T-helper 1 cell (primary cell): ENCODE measurements at regions not wholly inside any gene's neighbourhood (a gene's known extent, or its start where the extent isn't known, plus 50 kb on each side); places are given as distances from the start of the nearest gene placed in this dataset.

Experiments used
- DNase-seq, 5 donors: peaks; one replicate each; pipeline ENCODE4 v3.0.0-alpha.2; 2012 to 2020

DNA sequence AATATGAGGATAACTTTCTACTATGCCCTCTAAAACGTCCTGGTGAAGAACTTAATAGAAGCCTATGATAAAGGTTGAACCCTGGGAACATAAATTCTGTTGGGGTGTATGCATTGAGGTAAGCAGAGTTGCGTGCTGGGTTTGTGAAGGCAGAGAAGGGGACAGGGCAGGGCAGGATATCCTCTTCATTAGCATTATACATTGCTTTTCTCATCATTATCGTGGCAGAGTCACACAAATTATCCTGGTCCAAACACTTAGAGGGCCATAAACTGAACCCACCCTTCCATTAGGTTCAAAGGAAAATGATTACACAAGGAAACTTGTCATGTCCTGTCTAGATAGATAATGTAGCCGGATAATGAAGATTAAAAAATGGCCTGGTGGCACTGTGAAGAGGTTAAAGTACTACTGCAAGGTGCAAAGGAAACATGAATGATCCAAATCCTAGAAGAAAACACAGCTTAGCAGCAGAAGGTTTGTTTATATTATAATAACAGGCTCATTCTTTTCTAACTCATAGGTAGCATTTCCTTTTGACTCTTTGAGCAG lies 189.1 kb downstream of the SPCS3 start:
- DNase-seq = no peak

DNA sequence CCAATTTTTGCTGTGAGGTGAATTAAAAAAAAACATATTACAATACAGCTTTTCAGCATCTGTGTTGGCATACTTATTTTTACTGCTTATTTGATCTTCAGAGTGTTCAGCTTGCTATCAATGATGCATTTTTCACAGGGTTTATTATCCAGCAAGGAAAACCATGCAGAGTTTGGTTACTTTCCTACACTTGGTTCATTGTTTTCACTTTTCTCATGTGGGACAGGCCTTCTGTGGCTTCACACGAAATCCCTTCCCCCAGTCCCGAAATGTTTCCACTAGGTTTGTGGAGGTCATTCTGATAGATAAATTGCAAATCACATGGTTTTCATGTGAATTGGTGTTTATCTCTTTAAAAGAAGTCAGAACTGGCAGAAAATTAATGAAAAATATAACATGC lies 205.8 kb downstream of the SPCS3 start:
- no peak for DNase-seq

DNA sequence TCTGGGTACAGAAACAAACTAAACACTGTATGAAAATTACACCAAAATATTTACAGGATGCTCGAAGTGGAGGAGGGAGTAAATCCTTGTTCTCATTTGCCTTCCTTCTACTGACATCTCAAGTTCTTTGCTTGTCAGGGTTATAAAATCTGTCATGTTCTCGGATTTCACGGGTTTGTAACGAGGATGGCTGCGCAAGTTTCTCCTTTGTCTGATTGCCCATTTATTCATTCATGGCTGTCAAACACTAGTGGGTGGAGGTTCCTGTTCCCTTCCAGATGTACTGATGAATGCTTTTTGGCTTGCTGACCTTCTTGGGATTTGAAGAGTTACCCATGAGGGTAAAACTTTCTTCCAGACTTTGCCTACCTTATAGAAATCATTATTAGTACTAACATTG lies 206.9 kb downstream of the SPCS3 start:
- DNase-seq = no peak

DNA sequence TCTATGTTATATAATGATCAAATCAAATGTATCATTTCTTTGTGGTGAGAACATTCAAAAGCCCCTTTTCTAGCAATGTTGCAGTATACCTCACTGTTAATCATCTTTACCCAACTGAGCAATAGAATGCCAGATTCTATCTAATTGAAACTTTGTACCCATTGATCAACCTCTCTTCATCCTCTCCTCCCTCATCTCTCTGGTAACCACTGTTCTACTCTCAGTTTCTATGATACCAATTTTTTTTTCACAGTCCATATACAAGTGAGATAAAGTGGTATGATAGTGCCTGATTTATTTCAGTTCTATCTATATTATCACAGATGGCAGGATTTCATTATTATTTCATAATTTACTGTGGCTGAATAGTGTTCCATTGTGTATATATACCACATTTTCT lies 209.8 kb downstream of the SPCS3 start:
- no peak for DNase-seq

DNA sequence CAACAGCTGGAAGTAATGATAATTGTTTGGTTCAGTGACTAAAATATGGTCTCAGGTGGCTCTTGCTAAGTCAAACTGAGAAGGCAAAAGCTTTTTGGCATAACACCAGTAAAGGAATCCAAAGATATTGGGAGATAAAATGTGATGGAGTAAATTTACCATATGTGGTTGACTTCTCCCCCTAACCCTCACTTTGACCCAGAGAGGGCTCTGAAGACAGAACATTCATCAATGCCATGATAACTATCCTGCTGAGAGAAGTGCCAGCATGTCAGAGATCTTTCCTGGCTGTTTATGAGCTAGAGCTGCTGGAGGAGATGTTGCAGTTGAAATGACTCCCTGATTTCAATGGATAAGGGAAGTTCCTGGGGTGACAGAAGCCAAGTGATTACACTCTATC lies 213.4 kb downstream of the SPCS3 start:
- DNase-seq = no peak

DNA sequence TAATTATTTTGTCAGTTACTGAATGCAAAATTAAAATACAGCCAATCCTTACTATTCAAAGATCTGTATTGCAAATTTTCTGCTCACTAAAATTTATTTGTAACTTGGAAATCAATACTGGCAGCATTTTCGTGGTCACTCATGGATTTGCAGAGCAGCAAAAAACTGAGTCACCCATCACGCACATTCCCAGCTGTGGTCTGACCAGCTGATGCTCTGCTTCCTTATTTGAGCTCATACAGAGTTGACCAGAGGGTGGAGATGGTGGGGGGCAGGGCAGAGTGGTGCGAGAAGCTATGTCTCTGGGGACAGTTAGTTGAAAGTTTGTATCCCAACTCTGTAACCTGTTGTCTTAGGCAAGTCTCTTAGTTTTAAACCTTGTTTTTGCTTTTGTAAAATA lies 214.8 kb downstream of the SPCS3 start:
- DNase-seq = no peak

DNA sequence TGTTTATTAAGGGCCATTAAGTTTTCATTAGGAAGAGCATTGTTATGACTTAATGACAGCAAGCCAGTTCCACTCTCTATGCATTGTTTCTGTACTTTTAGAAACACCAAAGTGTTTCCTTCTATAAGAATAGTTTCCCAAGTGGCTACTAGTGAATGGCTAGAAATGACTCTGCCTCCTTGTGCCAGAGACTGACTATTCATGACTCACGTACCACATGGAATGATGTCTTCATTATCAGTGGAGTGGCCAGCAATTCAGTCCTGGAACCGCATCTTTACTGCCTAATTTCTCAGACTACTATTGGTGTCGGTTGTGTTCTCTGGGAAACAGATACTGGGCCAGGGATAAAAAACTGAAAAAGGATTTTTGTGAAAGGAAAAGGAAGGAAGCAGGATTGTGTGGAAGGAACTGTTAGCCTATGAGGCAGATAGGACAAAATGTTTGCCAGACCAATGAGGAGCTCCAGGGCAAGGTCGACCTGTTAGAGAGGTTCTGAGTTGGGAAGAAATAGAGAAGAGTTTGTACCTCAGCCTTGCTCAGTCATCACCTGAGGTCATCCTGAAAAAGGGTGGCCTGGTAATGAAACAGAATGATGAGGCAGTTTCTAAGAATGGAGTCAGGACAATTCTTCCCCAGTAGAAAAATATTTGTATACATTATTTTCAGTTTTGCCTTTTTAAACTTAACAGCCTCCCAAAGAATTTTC lies 218.6 kb downstream of the SPCS3 start:
- DNase-seq = no peak

DNA sequence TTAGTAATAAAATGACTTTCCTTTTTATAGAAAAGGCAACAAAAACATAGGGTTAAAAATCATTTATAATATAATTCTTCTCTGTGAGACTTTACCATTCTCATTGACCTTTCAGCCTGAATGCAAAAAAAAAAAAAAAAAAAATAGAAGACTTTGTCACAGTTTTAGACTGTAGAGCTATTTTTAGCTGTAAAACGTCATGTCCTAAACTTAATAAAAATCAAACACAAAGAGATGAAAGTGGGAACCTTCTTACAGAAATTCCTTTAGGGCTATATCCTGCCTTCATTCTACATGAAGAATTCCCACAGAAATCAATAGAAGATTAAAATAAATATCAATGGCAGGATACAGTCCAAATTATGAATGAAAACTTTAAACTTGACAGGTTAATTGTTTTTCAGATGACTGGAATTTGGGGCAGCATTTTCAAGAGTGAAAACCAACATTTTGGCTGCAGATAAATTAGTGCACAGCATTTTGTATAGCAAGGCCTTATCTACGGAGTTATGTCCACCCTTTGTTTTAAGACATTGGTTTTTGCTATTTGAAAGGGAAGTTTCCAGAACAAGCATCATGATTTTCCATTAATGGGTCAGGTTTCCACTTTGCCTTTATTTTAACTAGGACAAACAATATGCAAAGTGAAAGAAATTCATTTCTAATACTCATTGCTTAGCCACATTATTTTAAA lies 219.5 kb downstream of the SPCS3 start:
- DNase-seq = no peak

DNA sequence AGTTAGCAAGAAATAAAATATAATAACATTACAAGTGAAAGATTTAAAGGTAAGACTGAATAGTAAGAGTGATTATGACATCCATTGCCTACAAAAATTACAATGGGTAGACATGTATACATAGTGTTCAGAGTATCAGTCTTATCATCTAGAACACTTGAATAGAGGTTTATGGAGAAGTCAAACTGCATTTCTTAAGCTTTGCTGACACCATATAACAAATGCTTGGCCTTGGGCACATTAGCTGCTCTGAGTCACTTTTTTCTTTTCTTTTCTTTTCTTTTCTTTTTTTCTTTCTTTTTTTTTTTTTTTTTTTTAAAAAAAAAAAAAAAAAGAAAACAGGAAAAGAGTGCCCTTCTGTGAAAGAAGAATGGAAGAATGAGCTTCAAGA lies 220.0 kb downstream of the SPCS3 start:
- DNase-seq = no peak

DNA sequence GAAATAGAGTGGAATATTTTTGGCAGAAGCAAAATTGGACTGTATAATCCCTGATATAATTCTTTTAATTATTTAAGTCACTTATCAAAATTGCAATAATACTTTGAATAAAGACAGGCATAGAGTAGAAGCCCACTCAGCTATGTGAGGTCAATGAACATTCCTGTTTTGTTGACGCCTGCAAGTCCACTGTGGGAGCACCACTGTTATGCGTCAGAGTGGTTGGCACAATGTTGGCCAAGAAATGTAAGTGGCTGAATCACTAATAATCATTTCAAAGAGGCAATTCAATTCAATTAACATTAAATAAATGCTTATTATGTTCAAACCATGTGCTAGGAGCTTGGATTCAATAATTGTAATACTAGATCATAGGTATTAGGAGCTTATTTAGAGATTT lies 221.0 kb downstream of the SPCS3 start:
- DNase-seq = no peak

DNA sequence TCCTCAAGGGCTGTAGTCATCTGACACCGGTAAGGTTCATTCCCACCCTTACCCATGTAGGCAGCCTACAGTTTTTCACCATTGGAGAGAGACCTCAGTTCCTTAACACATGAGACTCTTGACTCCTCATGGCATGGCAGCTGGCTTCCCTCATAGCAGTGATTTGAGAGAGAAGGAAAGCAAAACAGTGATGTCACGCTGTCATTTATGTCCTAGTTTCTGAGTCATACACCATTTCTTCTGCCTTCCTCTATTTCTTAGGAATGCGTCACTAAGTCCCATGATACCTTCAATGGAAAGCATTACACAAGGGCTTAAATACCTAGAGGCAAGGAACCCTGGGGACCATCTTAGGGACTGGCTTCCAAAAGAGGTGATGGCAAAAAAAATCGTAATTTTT lies 226.1 kb downstream of the SPCS3 start:
- DNase-seq = no peak

DNA sequence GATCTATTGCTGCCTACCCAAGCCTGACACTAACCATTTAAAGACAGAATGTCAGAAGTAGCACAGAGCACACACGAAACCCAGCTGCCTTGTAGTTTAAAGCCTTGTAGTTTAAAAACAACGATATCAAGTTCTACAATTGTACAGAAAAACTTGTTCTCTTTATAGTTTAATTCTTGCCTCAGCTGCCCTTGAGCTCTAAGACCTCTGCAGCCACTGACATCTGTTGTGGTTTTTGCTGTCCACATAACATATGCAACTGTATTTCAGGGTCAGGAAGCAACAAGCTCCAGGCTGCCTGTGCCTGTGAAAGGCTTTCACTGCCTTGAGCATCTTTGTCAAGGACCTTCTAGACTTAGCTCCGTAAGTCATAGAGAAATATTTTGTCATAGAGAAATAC lies 227.2 kb downstream of the SPCS3 start:
- no peak for DNase-seq

DNA sequence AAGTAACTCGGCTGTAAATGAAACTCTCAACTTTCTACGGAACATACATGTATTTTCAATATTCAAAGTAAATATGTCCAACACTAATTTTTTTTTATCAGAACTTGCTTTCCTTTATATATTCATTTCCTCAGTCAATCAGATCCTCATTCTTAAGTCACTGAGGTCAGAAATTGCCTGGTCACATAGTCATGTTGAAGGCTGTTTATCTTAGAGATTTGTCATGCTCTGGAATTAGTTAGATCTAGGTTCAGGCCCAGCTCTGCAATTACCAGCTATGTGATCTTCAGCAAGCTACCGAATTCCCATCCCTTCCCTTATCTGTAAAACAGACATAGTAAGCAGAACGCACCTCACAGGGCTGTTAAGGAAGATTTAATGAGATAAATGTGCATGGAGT lies 228.8 kb downstream of the SPCS3 start:
- DNase-seq = no peak

DNA sequence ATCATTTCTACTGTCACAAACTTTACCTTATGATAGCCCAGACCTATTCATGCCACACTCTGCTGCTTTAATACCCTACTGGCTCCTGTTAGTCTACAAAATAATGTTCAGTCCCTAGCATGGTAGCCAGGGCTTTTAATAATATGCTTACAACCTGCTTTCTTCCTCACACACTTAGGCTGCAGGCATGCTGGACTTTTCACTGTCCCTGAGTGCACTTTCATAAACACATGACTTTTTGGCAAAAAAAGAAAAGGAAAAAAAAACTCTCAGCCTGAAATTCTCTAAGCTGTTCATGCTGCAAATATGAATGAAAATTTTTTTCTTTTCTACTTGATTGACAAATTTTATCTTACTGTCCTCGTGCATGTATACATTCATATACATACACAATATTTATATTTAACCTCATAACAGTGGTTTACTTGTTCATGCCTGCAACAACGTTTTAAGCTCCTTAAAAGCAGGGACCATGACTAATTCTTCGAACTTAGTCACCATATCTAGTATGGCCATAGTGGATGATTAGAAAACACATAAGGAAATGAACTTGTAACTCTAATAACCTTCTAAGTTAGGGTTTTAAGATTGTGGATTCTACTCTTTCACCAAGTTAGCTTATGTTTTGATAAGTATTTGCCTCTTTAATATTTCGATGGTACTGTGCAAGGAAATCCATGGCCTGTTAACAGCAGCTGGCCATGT lies 229.5 kb downstream of the SPCS3 start:
- no peak for DNase-seq

DNA sequence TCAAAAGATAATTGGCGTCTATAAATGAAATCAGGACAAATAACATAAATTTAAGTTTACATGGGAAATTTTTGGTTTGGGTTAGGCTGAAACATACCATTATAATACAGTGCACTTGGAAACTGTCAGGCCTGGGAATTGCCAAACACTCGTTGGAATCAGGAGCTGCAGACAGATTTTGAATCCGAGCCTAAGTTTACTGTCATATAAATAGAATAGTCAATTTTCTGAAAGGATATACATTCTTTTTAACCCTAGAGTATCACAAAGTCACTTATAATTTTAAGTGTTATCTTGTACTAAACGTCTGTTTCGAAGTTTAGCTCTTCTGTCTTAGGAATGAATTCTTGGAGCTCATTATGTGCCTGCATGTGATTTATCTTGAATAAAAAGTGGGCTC lies 234.1 kb downstream of the VEGFC start:
- no peak for DNase-seq

DNA sequence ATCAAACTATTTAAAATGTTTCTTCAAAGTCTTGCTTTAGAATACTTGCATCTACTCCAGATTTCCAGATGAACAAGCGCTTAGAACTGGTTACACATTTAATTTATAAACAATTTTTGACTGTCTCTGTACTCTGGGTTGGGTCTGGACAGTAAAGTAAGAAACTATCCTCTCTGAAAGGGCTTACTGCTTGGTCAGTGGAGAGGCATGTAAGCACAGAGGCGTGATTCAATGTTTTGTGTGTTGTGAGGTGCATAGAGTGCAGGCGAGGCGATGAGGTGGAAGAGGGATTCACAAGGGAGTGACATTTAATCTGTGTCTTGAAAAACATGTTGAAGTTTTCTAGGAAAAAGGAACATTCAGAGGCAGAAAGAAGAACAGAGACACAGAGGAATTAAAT lies 231.4 kb downstream of the VEGFC start:
- DNase-seq = no peak

DNA sequence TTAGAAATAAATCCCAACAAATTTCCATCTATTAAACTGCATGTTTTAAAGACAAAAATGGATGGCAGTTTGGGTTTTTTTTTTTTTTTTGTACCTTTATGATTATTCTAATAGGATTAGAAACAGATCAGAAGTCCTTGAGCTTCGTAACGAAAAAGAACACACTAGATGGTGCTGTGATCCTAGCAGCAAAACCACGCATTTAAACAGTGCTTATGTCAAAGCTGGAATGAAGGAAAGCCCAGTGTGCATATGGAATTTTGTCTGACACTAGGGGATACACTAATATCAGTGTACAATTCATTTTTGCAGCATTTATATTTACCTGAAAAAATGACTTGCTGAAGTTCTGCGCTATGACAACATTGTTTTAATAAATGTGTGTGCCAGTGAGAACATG lies 229.1 kb downstream of the VEGFC start:
- no peak for DNase-seq

DNA sequence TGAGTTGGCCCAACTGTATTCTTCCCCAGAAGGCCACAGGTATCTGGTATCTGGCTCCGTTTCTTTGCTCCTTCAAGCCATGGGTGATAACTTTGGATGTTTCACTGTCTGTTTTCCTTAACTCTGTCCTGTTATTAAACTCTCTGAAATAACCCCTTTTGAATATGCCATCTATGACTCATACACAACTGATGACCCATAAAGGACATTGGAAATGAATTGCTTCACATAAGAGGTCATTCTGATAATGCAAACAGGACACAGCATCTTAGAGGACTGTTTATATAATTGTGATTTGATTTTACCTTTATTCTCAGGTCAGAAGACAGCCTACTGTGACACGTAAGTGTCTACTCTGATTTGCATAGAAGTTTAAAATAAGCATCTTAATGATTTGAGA lies 227.7 kb downstream of the VEGFC start:
- DNase-seq = no peak

DNA sequence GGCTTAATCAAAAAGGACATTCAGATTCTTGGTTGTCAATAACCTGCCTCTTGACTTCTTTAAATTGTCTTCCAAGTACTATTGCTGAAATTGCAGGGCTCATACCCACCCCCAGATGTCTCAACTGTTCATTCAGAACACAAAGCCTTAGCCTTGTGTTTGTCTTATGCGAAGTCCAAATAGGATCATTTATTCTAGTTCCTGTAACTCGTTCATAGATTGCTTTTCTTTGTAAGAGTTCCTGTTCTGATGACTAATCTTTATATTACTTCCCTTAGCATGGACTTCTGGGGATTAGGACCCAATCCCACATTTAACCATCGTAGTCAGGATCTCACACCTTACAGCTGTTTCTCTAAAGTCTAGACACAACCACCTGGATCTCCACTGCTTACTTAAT lies 226.0 kb downstream of the VEGFC start:
- no peak for DNase-seq

DNA sequence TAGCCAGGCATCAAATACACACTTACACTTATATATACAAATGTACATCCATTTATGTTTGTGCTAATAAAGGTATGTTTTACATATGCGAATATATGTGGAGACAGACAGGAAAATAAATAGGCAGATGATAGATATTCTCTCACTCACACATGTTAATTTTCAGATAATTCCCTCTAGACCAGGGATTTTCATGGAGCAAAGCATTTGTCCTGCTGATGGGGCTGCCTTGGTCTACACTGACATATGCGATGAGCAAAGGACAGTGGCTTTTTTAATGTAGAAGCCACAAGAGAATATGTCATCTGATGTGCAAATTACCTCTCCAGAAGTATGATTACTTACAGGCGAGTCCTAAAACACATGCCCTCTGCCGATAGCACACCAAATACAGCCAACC lies 224.5 kb downstream of the VEGFC start:
- DNase-seq = no peak

DNA sequence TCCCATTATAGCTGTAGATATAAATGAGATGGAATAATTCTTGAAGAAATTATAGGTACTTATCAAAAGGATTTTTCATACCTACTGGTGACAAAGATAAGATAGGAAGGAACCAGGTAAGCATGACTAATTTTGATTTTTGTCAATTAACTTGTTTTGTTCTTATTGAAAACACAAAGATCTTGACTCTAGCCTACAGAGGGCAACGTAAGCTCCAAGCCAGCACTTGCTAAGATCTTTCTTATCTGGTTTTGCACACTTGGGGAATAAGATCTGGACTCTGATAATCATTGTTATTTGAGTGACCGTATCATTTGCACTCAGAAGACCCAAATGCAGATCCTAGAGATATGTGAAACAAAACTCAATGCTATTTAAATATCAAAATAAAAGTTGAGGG lies 223.4 kb downstream of the VEGFC start:
- DNase-seq = no peak

DNA sequence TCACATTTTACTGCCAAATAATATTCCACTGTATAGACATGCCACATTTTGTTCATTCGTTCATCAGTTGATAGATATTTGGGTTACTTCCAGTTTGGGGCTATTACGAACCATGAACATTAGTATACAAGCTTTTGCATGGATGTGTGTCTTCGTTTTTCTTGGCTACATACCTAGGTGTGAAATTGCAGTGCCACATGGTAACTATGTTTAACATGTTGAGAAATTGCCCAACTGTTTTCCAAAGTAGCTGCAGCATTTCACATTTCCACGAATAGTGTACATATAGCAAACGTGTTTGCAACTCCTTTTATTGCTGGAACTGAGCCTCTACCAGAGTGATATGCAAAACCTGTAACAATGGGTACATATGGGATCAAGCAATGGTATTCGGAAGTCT lies 221.5 kb downstream of the VEGFC start:
- no peak for DNase-seq

DNA sequence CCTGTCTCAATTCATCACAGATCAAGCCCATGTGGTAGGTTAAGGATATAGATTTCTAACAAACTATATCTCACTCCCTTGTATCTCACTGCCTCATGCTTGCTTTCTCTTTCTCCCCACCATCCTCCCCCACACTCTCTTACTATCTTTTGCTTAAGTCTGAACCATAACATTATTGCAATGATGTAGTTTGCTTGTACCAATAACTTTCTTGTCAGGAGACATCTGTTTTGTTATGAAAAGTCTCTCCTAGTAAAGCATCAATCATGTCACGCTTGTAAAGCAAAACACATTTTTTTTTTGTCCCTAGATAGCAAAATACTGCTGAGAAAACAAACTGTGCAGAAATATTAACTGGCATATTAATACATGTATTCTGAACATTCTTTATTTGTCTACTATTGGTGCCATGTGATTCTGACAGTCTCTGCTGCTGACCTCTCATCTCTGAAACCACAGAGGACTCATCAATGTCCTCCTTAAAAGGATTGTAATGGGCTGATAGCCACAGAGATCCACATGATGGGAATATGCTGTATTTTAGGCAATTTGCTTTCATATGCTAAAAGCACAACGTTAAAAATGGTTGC lies 217.5 kb downstream of the VEGFC start:
- DNase-seq = no peak

DNA sequence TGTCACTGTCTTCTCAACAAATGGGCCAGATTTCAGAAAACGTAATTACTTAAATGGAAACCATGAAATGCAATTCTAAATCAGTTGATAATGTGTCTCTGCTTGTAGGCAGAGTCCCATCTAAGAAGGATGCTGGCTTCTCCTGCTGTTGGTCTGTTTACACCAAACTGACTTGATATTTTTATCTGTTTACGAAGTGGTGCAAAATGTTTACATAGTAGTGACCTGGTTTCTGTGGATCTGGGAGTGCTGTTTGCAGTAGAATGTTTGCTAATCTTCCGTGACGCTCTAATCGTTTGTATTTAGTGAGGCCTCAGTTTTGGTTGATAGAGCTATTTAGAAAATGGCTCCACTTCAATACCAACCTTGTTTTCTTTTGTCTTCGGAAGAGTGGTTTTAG lies 213.5 kb downstream of the VEGFC start:
- DNase-seq = no peak
